ENCODE measurements at regions not wholly inside any gene's neighbourhood (a gene's known extent, or its start where the extent isn't known, plus 50 kb on each side); places are given as distances from the start of the nearest gene placed in this dataset.

- H3K9me3 ChIP-seq = no peaks in the 10 kb centered on the region
- H3K4me3 ChIP-seq = no peak overlapping the region
- H3K4me1 ChIP-seq = no peaks in the 10 kb centered on the region
- no peak overlapping the region for H3K27ac ChIP-seq
- 80 to 94% (median 85%) methylated on average over 2 of the region's 2 CpGs for WGBS, 5 donors
- H3K36me3 ChIP-seq = no peaks in the 10 kb centered on the region
- TF ChIP-seq POLR2A (IDR thresholded peaks at IDR 0.05) = no peak
- TF ChIP-seq, protein P1, sequence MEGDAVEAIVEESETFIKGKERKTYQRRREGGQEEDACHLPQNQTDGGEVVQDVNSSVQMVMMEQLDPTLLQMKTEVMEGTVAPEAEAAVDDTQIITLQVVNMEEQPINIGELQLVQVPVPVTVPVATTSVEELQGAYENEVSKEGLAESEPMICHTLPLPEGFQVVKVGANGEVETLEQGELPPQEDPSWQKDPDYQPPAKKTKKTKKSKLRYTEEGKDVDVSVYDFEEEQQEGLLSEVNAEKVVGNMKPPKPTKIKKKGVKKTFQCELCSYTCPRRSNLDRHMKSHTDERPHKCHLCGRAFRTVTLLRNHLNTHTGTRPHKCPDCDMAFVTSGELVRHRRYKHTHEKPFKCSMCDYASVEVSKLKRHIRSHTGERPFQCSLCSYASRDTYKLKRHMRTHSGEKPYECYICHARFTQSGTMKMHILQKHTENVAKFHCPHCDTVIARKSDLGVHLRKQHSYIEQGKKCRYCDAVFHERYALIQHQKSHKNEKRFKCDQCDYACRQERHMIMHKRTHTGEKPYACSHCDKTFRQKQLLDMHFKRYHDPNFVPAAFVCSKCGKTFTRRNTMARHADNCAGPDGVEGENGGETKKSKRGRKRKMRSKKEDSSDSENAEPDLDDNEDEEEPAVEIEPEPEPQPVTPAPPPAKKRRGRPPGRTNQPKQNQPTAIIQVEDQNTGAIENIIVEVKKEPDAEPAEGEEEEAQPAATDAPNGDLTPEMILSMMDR (IDR thresholded peaks at IDR 0.05) = no peak
- no peak for TF ChIP-seq EP300 (IDR thresholded peaks at IDR 0.05)
- no peak for TF ChIP-seq POLR2AphosphoS5 (IDR thresholded peaks at IDR 0.05)
- DNase-seq = no peak
- intact Hi-C loops (cut with DNase I; ENCODE audit: low total_unique reads) = no loop called here
- no peaks in the 10 kb centered on the region for H3K27me3 ChIP-seq
Measured at GRCh38 chr17:71936977-71937376, 183.8 kb upstream of the SOX9 start.

GRCh38 chr17:71937914-71938313 lies 182.9 kb upstream of the SOX9 start:
- DNase-seq = no peak
- TF ChIP-seq, protein P1 (IDR thresholded peaks at IDR 0.05) = no peak
- TF ChIP-seq EP300 (IDR thresholded peaks at IDR 0.05) = no peak
- no peak for TF ChIP-seq POLR2AphosphoS5 (IDR thresholded peaks at IDR 0.05)
- no peak for TF ChIP-seq POLR2A (IDR thresholded peaks at IDR 0.05)
- 63 to 84% (median 79%) methylated on average over 2 of the region's 2 CpGs for WGBS, 5 donors
- Histone ChIP-seq H3K4me1 (no peaks in the 10 kb centered on the region), H3K27ac (no peak overlapping the region), H3K27me3 (no peaks in the 10 kb centered on the region), H3K4me3 (no peak overlapping the region), H3K9me3 (no peaks in the 10 kb centered on the region), H3K36me3 (no peaks in the 10 kb centered on the region)
- intact Hi-C loops (cut with DNase I; ENCODE audit: low total_unique reads) = no loop called here

GRCh38 chr17:71938340-71939010 lies 182.3 kb upstream of the SOX9 start:
- 62 to 81% (median 71%) methylated on average over 9 of the region's 9 CpGs for WGBS, 5 donors
- intact Hi-C loops (cut with DNase I; ENCODE audit: low total_unique reads) = no loop called here
- no peak for TF ChIP-seq EP300 (IDR thresholded peaks at IDR 0.05)
- TF ChIP-seq POLR2A (IDR thresholded peaks at IDR 0.05) = no peak
- TF ChIP-seq, protein P1 (IDR thresholded peaks at IDR 0.05) = no peak
- TF ChIP-seq POLR2AphosphoS5 (IDR thresholded peaks at IDR 0.05) = no peak
- Histone ChIP-seq H3K4me3 (no peak overlapping the region), H3K27ac (no peak overlapping the region), H3K27me3 (no peaks in the 10 kb centered on the region), H3K4me1 (no peaks in the 10 kb centered on the region), H3K9me3 (no peaks in the 10 kb centered on the region), H3K36me3 (no peaks in the 10 kb centered on the region)
- DNase-seq = no peak

DNA sequence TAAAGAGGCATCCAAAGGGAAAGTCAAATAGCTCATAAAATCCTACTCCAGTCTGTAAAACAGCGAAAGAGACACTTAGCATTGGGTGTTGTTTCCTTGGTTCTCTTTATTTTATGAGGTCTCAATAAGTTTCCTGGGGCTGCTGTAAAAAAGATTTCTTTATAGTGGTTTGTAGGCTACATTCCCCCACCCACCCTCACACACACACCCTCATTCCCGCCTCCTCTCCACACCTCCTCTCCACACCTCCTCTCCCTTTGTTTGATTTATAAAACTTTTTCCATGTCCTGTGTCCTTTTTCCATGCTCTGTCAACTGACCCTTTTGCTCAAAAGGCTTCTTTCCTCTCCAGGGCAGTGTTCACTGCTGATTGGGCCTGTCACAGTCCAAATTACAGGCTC lies 178.9 kb upstream of the SOX9 start:
- H3K36me3 ChIP-seq = no peaks in the 10 kb centered on the region
- intact Hi-C loops (cut with DNase I; ENCODE audit: low total_unique reads) = no loop called here
- peaks cover 0 to 4% (median 0%) of the 10 kb centered on the region in 4 donors for H3K9me3 ChIP-seq
- no peak for TF ChIP-seq EP300 (IDR thresholded peaks at IDR 0.05)
- TF ChIP-seq, protein P1 (IDR thresholded peaks at IDR 0.05) = no peak
- no peak for TF ChIP-seq POLR2A (IDR thresholded peaks at IDR 0.05)
- TF ChIP-seq POLR2AphosphoS5 (IDR thresholded peaks at IDR 0.05) = no peak
- H3K27ac ChIP-seq = no peak overlapping the region
- H3K4me3 ChIP-seq = no peak overlapping the region
- no peaks in the 10 kb centered on the region for H3K4me1 ChIP-seq
- WGBS, 5 donors = 79 to 86% (median 84%) methylated on average over 2 of the region's 2 CpGs
- no peak for DNase-seq
- H3K27me3 ChIP-seq = no peaks in the 10 kb centered on the region

Measured in stomach (tissue), 8 donors.